Naive thymus-derived CD8-positive, alpha-beta T cell (primary cell): ENCODE measurements at regions not wholly inside any gene's neighbourhood (a gene's known extent, or its start where the extent isn't known, plus 50 kb on each side); places are given as distances from the start of the nearest gene placed in this dataset.
"Not testable (repeated sequence)": the region's sequence is repeated elsewhere in the genome, so short reads cannot be mapped to it uniquely, and the experiment has no call there.

Experiments
- ATAC-seq, 2 donors: fragments of 150-1000 bp; cut with Tn5 transposase in 1 of 2; sonication (Bioruptor Pico), chemical (Tn5 transposase) in 1 of 2; 1 replicate in 1 of 2; 2 replicates in 1 of 2; pipeline ENCODE4 v1.10.0; 2021; ENCODE audit warnings: mild to moderate bottlenecking in 2 of 2, moderate library complexity in 2 of 2
- POLR2A ChIA-PET: fragments of 350-600 bp; sonication (Branson Sonifier 250); formaldehyde crosslinking; loops from one replicate; lab custom pipeline; 2021; ENCODE audit warnings: antibody characterized with exemption; lab: Charles Lee
- DNase-seq, 10 donors: peaks; one replicate each; pipeline versions ENCODE4 v3.0.0 to v3.0.0-alpha.2; 2020 to 2022
- H3K27ac Mint-ChIP-seq, 10 donors: one replicate each; pipeline ENCODE4 v1.8.0; 2020 to 2022; ENCODE audit warnings: mild to moderate bottlenecking in 10 of 10, mixed read lengths in 10 of 10, moderate library complexity in 4 of 10, inconsistent platforms in 1 of 10
- H3K27me3 Mint-ChIP-seq, 5 donors: one replicate each; pipeline ENCODE4 v1.8.0; 2021 to 2022; ENCODE audit warnings: mixed read lengths in 5 of 5
- H3K36me3 Mint-ChIP-seq, 3 donors: one replicate each; pipeline ENCODE4 v1.8.0; 2020 to 2022; ENCODE audit warnings: mixed read lengths in 3 of 3, mild to moderate bottlenecking in 2 of 3, inconsistent platforms in 1 of 3
- H3K4me1 Mint-ChIP-seq, 4 donors: one replicate each; pipeline ENCODE4 v1.8.0; 2021 to 2022; ENCODE audit warnings: mixed read lengths in 4 of 4
- H3K4me3 Mint-ChIP-seq, 10 donors: one replicate each; pipeline ENCODE4 v1.8.0; 2020 to 2022; ENCODE audit warnings: mild to moderate bottlenecking in 10 of 10, mixed read lengths in 10 of 10, moderate library complexity in 6 of 10, inconsistent platforms in 1 of 10
- H3K9me3 Mint-ChIP-seq, 9 donors: one replicate each; pipeline ENCODE4 v1.8.0; 2020 to 2022; ENCODE audit warnings: mixed read lengths in 9 of 9, mild to moderate bottlenecking in 3 of 9, inconsistent platforms in 1 of 9, moderate library complexity in 1 of 9

DNA sequence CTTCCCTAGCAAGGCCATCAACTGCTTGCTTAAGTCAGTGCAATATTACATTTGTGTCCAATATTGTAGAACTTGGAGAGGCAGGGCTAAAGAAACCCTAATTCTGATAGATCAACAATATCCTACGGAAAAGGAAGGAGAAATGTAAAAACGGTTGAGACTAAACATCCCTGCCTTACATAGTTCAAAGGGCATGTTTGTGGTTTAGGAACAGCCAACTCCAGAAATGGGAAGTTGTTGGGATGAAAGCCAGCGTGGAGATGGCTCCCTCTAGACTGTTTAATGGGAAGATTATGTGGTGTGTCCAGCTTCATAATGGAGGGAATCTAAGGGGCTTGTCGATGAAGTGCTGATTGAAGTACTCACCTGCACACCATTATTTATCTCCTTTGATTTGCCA, 145.3 kb upstream of the TENT5A start:
- H3K4me1 Mint-ChIP-seq: no peaks in the 10 kb centered on the region
- no peaks in the 10 kb centered on the region for H3K36me3 Mint-ChIP-seq
- no peak overlapping the region for H3K27ac Mint-ChIP-seq
- DNase-seq (no peak), ATAC-seq (no peak)
- no peaks in the 10 kb centered on the region for H3K27me3 Mint-ChIP-seq
- POLR2A ChIA-PET: no interaction called here
- H3K9me3 Mint-ChIP-seq: peaks cover 0 to 8% (median 0%) of the 10 kb centered on the region in 9 donors
- H3K4me3 Mint-ChIP-seq: no peak overlapping the region

DNA sequence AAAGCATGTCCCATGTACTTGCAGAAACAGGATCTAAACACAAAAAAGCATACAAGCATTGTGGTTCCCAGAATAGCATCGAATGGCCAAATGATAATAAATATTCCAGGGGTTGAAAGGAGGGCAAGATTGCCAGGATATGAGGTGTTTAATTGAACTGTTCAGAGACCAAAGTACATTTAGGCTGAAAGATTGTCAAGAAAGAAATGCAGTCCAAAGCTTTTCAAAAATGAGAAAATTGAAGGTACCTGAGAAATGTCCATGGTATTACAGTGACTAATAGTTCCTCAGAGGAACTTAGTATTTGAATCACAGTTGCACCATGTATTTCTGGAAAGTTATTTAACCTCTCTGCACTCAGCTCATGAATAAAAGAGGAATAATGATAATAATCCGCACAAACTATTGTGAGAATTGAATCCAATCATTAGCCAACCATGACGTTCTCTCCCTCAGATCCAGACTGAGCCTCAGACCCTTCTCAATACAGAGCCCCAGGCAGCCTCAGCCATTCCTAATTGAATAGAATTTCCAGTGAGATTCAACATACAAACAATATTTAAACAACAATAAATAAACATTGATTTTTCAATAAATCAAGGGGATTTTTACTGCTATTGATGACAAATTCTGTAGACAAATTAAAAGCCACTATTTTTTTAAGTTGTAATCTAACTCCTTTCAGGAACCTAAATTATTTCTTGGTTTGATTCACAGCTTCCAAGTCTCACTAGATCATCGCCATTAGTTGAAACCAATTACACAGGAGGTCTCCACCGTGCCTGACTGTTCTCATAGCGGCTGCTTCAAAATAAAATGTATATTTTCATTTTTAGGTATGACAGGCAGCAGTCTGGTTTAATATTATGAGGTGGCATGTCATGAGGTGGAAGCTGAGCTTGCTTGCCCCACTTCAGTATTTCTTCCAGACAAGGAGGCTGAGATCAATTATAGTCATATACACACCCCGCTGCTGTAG, 144.3 kb upstream of the TENT5A start:
- ATAC-seq (no peak), DNase-seq (no peak)
- POLR2A ChIA-PET: no interaction called here
- Mint-ChIP-seq H3K36me3 (no peaks in the 10 kb centered on the region), H3K4me3 (no peak overlapping the region), H3K27me3 (peaks cover 0 to 4% (median 0%) of the 10 kb centered on the region in 5 donors), H3K4me1 (no peaks in the 10 kb centered on the region), H3K9me3 (peaks cover 0 to 2% (median 0%) of the 10 kb centered on the region in 9 donors), H3K27ac (no peak overlapping the region)

DNA sequence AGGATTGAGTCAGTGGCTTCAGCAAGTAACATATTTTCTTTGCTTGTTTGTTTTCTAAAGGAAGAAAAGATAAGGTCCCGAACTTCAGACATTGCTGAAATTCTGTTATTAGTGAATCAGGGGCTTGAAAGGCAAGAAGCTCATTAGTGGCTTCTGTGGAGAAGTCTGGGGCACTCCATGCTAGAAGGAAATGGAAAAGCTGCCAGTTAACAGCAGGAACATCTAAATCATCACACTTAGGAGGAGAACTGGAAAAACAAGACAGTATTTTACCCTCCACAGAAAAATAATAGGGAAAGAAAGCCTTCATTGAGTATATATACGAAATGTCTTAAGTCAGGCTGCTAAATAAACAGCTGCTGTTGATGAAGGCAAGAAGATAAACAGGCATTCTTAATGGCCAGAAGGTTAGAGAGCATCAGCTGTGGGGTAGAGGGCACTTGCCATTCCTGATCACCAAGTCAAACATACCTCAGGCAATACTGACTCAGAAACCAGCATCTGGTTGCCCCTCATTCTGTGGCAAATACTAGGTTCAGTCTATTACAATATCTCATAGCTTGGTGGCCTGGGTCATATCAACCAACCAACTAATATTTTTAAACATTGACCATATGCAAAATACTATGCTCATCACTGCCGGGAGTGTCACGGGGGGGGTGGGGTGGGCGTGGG, 143.2 kb upstream of the TENT5A start:
- Mint-ChIP-seq H3K27ac (no peak overlapping the region), H3K27me3 (peaks cover 0 to 4% (median 0%) of the 10 kb centered on the region in 5 donors), H3K4me3 (no peak overlapping the region), H3K4me1 (no peaks in the 10 kb centered on the region), H3K9me3 (no peaks in the 10 kb centered on the region), H3K36me3 (no peaks in the 10 kb centered on the region)
- DNase-seq: no peak
- no peak for ATAC-seq
- POLR2A ChIA-PET: no interaction called here

DNA sequence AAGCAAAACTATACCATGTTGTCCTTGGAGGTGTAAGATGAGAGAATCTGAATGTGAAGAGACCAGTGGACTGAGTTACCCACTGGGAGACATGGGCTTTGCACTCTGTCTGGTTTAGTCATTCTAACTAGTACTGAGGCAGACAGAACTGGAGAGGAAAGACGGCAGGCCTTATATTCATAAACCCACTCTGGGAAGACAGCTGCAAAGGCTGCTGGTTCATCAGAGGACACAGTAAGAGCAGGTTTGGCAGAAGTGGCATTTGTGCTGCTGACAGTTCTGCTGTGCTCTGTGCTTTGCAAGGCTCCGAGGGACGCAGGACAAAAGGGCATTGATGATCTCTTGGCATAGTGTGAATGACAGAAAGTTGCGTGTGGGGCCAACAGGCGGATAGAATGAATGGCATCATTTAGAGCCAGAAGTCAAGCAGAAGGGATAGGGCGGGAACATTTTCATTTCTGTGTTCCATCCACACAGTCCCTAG, 142.3 kb upstream of the TENT5A start:
- Mint-ChIP-seq H3K27ac (no peak overlapping the region), H3K27me3 (peaks cover 0 to 4% (median 0%) of the 10 kb centered on the region in 5 donors), H3K36me3 (no peaks in the 10 kb centered on the region), H3K4me1 (no peaks in the 10 kb centered on the region), H3K9me3 (no peaks in the 10 kb centered on the region), H3K4me3 (no peak overlapping the region)
- POLR2A ChIA-PET: no interaction called here
- DNase-seq (no peak), ATAC-seq (no peak)

DNA sequence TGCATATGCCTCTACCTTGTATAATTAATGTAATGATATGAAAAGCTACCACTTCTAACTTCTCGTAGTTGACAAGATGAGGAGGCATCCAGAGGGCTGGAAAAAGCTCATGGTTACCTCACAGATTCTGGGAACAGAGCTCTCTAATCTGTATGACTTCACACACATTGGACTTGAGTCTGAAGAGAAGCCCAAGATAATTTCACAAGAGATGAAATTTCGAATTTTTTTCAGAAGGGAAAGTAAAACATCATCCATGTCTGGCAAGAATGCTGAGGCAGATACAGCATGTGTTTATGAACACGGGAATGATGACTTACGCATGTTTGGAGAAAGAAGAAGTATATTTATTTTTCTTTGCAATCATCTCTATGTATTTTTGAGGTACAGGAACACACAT, 141.8 kb upstream of the TENT5A start:
- Mint-ChIP-seq H3K27me3 (peaks cover 0 to 8% (median 0%) of the 10 kb centered on the region in 5 donors), H3K27ac (no peak overlapping the region), H3K4me1 (no peaks in the 10 kb centered on the region), H3K9me3 (no peaks in the 10 kb centered on the region), H3K4me3 (no peak overlapping the region), H3K36me3 (no peaks in the 10 kb centered on the region)
- DNase-seq (no peak), ATAC-seq (no peak)
- POLR2A ChIA-PET: no interaction called here

DNA sequence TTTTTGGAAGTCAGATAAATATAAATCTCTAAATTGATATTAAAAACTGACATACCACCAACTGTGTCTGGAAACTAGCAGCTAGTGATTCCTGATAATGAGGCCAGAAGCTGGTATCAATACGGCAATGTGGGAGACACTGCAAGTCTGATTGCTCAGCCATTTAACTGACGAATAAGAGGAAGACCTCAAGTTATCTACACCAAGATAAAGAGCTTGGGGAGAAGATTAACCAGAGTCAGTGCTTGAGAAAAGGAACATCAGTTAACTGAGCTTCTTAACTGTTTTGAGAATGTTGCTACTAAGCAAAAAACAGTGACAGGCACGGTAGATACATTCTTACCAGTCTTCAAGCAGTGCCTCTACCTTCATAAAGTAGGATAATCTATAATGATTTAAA, 140.4 kb upstream of the TENT5A start:
- ATAC-seq (no peak), DNase-seq (no peak)
- POLR2A ChIA-PET: no interaction called here
- Mint-ChIP-seq H3K36me3 (no peaks in the 10 kb centered on the region), H3K27me3 (peaks cover 0 to 8% (median 0%) of the 10 kb centered on the region in 5 donors), H3K27ac (no peak overlapping the region), H3K9me3 (no peaks in the 10 kb centered on the region), H3K4me3 (no peak overlapping the region), H3K4me1 (no peaks in the 10 kb centered on the region)

DNA sequence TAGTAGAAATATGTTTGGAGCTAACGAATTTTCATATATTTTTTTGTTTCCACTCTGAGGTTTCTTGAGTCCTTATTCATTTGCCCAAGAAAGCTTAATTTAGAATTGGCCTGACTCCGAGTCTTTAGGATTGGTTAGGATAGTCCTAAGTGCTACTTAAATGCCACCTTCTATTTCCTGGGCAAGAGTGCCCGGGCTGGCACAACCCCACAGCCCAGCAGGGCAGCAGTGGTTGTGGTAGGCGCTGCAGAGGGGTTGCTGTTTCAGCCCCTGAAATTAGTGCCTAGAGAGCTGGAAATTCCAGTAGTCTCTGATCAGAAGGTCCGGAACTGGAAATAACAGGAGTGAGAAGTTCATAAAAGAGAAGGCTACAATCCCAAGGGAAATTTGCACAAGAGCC, 139.4 kb upstream of the TENT5A start:
- no peak for DNase-seq
- Mint-ChIP-seq H3K4me1 (no peaks in the 10 kb centered on the region), H3K27me3 (peaks cover 0 to 8% (median 0%) of the 10 kb centered on the region in 5 donors), H3K36me3 (no peaks in the 10 kb centered on the region), H3K4me3 (no peak overlapping the region), H3K9me3 (peaks cover 0 to 4% (median 0%) of the 10 kb centered on the region in 9 donors), H3K27ac (no peak overlapping the region)
- no peak for ATAC-seq
- POLR2A ChIA-PET: no interaction called here

DNA sequence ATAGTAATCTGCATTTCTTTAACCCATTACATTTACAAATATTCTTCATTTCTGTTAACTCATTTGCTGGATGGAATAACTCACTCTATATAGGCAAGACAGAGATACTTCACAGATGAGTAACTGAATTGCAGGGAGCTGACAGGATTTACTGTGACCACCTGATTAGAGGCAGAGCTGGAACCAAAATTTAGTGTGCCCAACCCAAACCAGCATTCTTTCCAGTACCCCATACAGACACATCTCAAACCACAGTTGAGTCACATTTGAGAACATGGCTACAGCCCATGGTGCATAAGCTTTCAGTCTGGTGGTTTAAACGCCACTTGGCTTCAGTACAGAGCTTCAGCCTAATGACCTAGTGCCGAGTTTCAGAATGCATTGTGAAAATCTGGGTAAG, 138.4 kb upstream of the TENT5A start:
- peaks cover 0 to 8% (median 0%) of the 10 kb centered on the region in 5 donors for H3K27me3 Mint-ChIP-seq
- no peak for ATAC-seq
- H3K9me3 Mint-ChIP-seq: peaks cover 0 to 4% (median 0%) of the 10 kb centered on the region in 9 donors
- no peaks in the 10 kb centered on the region for H3K4me1 Mint-ChIP-seq
- no peak for DNase-seq
- H3K27ac Mint-ChIP-seq: no peak overlapping the region
- H3K4me3 Mint-ChIP-seq: no peak overlapping the region
- POLR2A ChIA-PET: no interaction called here
- H3K36me3 Mint-ChIP-seq: no peaks in the 10 kb centered on the region

DNA sequence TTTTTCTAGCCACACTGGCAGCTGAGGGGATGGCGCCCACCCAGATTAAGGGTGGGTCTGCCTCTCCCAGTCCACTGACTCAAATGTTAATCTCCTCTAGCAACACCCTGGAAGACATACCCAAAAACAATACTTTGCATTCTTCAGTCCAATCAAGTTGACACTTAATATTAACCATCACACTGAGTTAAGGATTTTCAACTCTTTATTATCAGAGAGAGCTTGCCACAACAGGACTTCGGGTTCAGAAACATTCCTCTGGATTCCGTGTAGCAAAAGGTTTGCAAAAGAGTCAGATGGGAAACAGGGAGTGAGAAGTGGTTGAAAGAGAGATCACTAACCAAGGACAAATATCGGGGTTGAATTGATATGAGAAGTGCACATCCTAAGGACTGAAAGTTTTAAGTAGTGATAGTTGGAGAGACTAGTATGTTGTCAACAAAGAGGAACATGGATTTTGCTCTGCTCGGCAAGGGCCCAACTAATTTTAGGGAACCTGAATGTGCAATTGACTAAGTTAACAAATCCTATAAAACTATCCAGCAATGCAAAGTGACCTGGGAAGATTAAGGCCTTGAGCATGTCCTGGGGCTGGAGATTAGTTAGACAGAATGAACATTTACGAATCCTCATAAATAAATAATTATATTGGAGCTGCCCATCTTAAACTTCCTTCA, 137.0 kb upstream of the TENT5A start:
- H3K27me3 Mint-ChIP-seq: peaks cover 0 to 8% (median 0%) of the 10 kb centered on the region in 5 donors
- POLR2A ChIA-PET: no interaction called here
- H3K9me3 Mint-ChIP-seq: peaks cover 0 to 4% (median 0%) of the 10 kb centered on the region in 9 donors
- no peak for ATAC-seq
- H3K36me3 Mint-ChIP-seq: no peaks in the 10 kb centered on the region
- DNase-seq: no peak
- no peak overlapping the region for H3K4me3 Mint-ChIP-seq
- H3K4me1 Mint-ChIP-seq: no peaks in the 10 kb centered on the region
- no peak overlapping the region for H3K27ac Mint-ChIP-seq

DNA sequence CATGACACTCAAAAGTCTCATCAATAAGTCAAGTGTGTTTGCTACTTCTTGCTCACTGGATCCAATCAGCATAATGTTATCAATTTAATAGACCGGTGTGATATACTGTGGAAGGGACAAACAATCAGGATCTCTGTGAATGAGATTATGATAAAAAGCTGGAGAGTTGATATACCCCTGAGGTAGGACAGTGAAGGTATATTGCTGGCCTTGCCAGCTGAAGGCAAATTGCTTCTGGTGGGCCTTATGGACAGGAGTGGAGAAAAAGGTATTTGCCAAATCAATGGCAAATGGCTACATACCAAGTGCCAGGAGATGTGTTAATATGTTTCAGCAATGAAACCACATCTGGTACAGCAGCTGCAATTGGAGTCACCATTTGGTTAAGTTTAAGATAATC, 134.4 kb upstream of the TENT5A start:
- H3K4me1 Mint-ChIP-seq, H3K4me3 Mint-ChIP-seq, H3K27me3 Mint-ChIP-seq, H3K9me3 Mint-ChIP-seq, H3K36me3 Mint-ChIP-seq, POLR2A ChIA-PET, H3K27ac Mint-ChIP-seq, ATAC-seq, DNase-seq: not testable (repeated sequence)

DNA sequence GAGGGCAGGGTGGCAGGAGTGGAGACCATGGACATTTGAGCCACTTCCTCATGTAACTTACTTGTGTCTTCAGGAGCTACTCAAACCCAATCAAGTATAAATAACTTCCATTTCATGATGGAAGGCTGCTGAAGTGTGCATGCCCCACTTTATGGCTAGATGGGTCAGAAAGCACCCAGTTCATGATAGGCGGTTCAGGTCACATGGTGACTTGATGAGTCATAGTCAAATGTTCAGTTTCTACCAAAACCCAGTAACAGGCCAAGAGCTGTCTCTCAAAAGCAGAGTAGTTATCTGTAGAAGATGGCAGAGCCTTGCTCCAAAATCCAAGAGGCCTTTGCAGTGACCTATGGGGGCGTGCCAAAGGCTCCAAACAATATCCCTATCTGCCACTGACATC, 133.7 kb upstream of the TENT5A start:
- Mint-ChIP-seq H3K4me1 (no peaks in the 10 kb centered on the region), H3K9me3 (peaks cover 0 to 4% (median 0%) of the 10 kb centered on the region in 9 donors), H3K4me3 (no peak overlapping the region), H3K27ac (no peak overlapping the region), H3K27me3 (peaks cover 0 to 3% (median 0%) of the 10 kb centered on the region in 5 donors), H3K36me3 (no peaks in the 10 kb centered on the region)
- POLR2A ChIA-PET: no interaction called here
- DNase-seq (no peak), ATAC-seq (no peak)

DNA sequence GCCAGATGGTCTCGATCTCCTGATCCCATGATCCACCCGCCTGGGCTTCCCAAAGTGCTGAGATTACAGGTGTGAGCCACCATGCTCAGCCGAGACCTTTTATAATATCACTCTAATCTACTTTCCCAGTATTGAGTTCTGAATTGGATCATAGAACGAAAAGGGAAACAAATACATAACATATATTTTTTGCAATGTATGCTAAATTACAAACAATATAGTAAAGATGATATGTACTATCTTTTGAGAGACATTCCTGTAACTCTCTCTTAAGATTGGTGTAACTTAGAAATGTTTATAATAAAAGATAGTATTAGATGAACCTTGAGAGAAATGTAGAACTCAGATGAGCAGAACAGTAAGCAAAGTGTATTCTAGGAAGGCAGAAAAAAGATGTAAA, 129.2 kb upstream of the TENT5A start:
- no peaks in the 10 kb centered on the region for H3K36me3 Mint-ChIP-seq
- no peak overlapping the region for H3K27ac Mint-ChIP-seq
- no peak overlapping the region for H3K4me3 Mint-ChIP-seq
- ATAC-seq: no peak
- peaks cover 0 to 4% (median 0%) of the 10 kb centered on the region in 5 donors for H3K27me3 Mint-ChIP-seq
- no peak for DNase-seq
- no peaks in the 10 kb centered on the region for H3K4me1 Mint-ChIP-seq
- H3K9me3 Mint-ChIP-seq: peaks cover 0 to 7% (median 2%) of the 10 kb centered on the region in 9 donors
- POLR2A ChIA-PET: no interaction called here

DNA sequence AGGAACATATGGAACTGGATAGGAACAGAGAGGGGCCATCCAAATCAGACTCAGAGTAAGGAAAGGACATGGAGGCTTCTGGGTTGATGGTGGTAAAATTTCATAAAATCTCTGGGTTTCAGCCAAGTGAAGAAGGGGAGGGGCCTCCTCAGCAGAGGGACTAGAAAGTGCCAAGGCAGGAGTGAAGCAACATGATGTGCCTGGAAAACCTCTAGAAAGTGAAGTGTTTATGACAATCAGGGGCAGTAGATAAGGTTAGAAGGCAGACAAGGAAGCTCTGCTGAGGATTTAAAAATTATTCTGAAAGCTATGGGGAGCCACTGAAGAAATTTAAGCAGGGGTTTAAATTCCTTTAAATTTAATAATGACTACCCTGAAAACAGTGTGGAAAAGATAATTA, 126.0 kb upstream of the TENT5A start:
- POLR2A ChIA-PET: no interaction called here
- Mint-ChIP-seq H3K9me3 (peaks cover 0 to 16% (median 6%) of the 10 kb centered on the region in 9 donors), H3K27me3 (peaks cover 0 to 4% (median 0%) of the 10 kb centered on the region in 5 donors), H3K36me3 (no peaks in the 10 kb centered on the region), H3K4me3 (no peak overlapping the region), H3K4me1 (no peaks in the 10 kb centered on the region), H3K27ac (no peak overlapping the region)
- DNase-seq: no peak
- ATAC-seq: no peak
